Endothelial cell of umbilical vein (primary cell): ENCODE measurements at regions not wholly inside any gene's neighbourhood (a gene's known extent, or its start where the extent isn't known, plus 50 kb on each side); places are given as distances from the start of the nearest gene placed in this dataset.

Source experiments
- BruUV-seq: library from RNA; stranded (reverse); fragments of 400-500 nt; replicated peaks from 2 replicates; lab custom pipeline; 2021; lab: Mats Ljungman, UMichigan
- CTCF ChIA-PET: fragments of 300-600, 350-600 bp; sonication (Branson Sonifier 250); formaldehyde crosslinking; loops from one replicate; lab custom pipeline; 2021; ENCODE audit warnings: antibody characterized with exemption, inconsistent platforms; lab: Charles Lee
- POLR2A ChIA-PET: fragments of 300-600, 350-600 bp; sonication (Branson Sonifier 250); formaldehyde crosslinking; loops from one replicate; lab custom pipeline; 2021; ENCODE audit warnings: antibody characterized with exemption, inconsistent platforms; lab: Charles Lee
- DNase-seq: peaks from one replicate; pipeline ENCODE4 v3.0.0-alpha.2; 2011; ENCODE audit warnings: low read depth, low spot score
- FAIRE-seq: peaks from 2 replicates; lab custom pipeline; 2011; peaks lifted over from hg19 to GRCh38; lab: Jason Lieb, UNC
- H2AFZ ChIP-seq: 2 replicates; pipeline ENCODE4 v1.6.0; 2012; ENCODE audit warnings: low read depth, low read length, control low read depth, inconsistent platforms
- H3K27ac ChIP-seq: 2 replicates; pipeline ENCODE4 v1.5.1; 2011; ENCODE audit warnings: low read depth, mild to moderate bottlenecking, control low read depth, low read length, moderate library complexity; ENCODE audit not compliant: insufficient read depth
- H3K27me3 ChIP-seq, 2 experiments: 2 replicates each; pipeline versions ENCODE4 v1.6.0 to v1.6.1; 2011; ENCODE audit warnings: low read length in 2 of 2, mixed read lengths in 1 of 2; ENCODE audit not compliant: control insufficient read depth in 2 of 2, insufficient read depth in 2 of 2
- H3K36me3 ChIP-seq, 2 experiments: 2 replicates in 1 of 2; 3 replicates in 1 of 2; pipeline ENCODE4 v1.5.1; 2011; ENCODE audit warnings: low read length in 2 of 2, mild to moderate bottlenecking in 1 of 2, moderate library complexity in 1 of 2; ENCODE audit not compliant: control insufficient read depth in 2 of 2, insufficient read depth in 2 of 2; ENCODE audit errors: extremely low read depth in 1 of 2
- H3K4me1 ChIP-seq: 3 replicates; pipeline ENCODE4 v1.5.1; 2011; ENCODE audit warnings: mild to moderate bottlenecking, low read length; ENCODE audit not compliant: control insufficient read depth, insufficient read depth; ENCODE audit errors: extremely low read depth
- H3K4me2 ChIP-seq: 2 replicates; pipeline ENCODE4 v1.6.1; 2011; ENCODE audit warnings: low read length, control low read depth, mixed read lengths; ENCODE audit not compliant: insufficient read depth
- H3K4me3 ChIP-seq, 3 experiments: fragments of 200-600 bp in 1 of 3; sonication (generic), shearing (Covaris generic) in 1 of 3; replicated peaks in 1 of 3; 2 replicates each; pipeline ENCODE4 v1.5.1; 2011 to 2016; ENCODE audit warnings: control low read depth in 3 of 3, low read length in 3 of 3, mild to moderate bottlenecking in 2 of 3, inconsistent platforms in 1 of 3, low read depth in 1 of 3, moderate library complexity in 1 of 3; ENCODE audit not compliant: insufficient read depth in 1 of 3
- H3K79me2 ChIP-seq: 2 replicates; pipeline ENCODE4 v1.6.0; 2012; ENCODE audit warnings: low read length, inconsistent platforms; ENCODE audit not compliant: control insufficient read depth, insufficient read depth
- H3K9ac ChIP-seq: replicated peaks from 2 replicates; pipeline ENCODE3; 2011; ENCODE audit warnings: low read length, control low read depth; ENCODE audit not compliant: insufficient read depth; ENCODE audit errors: extremely low read depth
- H3K9me1 ChIP-seq: replicated peaks from 3 replicates; pipeline ENCODE4 v1.6.0; 2011; ENCODE audit warnings: mild to moderate bottlenecking, low read length; ENCODE audit not compliant: control insufficient read depth, insufficient read depth; ENCODE audit errors: extremely low read depth
- H3K9me3 ChIP-seq: replicated peaks from 2 replicates; pipeline ENCODE4 v1.5.1; 2012; ENCODE audit warnings: low read length, inconsistent platforms; ENCODE audit not compliant: control insufficient read depth, insufficient read depth
- H4K20me1 ChIP-seq: replicated peaks from 2 replicates; pipeline ENCODE3; 2011; ENCODE audit warnings: mild to moderate bottlenecking, low read length; ENCODE audit not compliant: control insufficient read depth, insufficient read depth; ENCODE audit errors: extremely low read depth
- CTCF ChIP-seq, 2 donors: IDR thresholded peaks; 1 replicate in 1 of 2; 2 replicates in 1 of 2; pipeline ENCODE4 v1.5.1; 2011; ENCODE audit warnings: low read length in 2 of 2, mild to moderate bottlenecking in 2 of 2, moderate library complexity in 2 of 2, control low read depth in 1 of 2, inconsistent platforms in 1 of 2, low read depth in 1 of 2; ENCODE audit not compliant: insufficient read depth in 1 of 2; ENCODE audit errors: extremely low read depth in 1 of 2
- EZH2 ChIP-seq: IDR thresholded peaks from 2 replicates; pipeline ENCODE4 v1.6.1; 2012; ENCODE audit warnings: borderline replicate concordance, low read depth, mild to moderate bottlenecking, moderate library complexity, low read length, inconsistent platforms; ENCODE audit not compliant: severe bottlenecking
- FOS ChIP-seq: IDR thresholded peaks from 2 replicates; pipeline ENCODE4 v1.6.1; 2011; ENCODE audit warnings: mild to moderate bottlenecking, low read length, moderate library complexity, borderline replicate concordance; ENCODE audit not compliant: insufficient read depth
- GATA2 ChIP-seq: IDR thresholded peaks from 2 replicates; pipeline ENCODE4 v1.7.0; 2011; ENCODE audit warnings: low read depth, mild to moderate bottlenecking, moderate library complexity, mixed read lengths, low read length; ENCODE audit not compliant: insufficient read length, insufficient read depth
- JUN ChIP-seq: IDR thresholded peaks from 2 replicates; pipeline ENCODE4 v1.6.1; 2011; ENCODE audit warnings: borderline replicate concordance, low read depth; ENCODE audit not compliant: insufficient read length, insufficient read depth
- MAX ChIP-seq: IDR thresholded peaks from 2 replicates; pipeline ENCODE4 v1.6.1; 2011; ENCODE audit not compliant: insufficient read depth, insufficient read length
- MYC ChIP-seq: IDR thresholded peaks from one replicate; pipeline ENCODE4 v1.6.1; 2011; ENCODE audit warnings: mild to moderate bottlenecking, low read depth, low read length
- POLR2A ChIP-seq: IDR thresholded peaks from 2 replicates; pipeline ENCODE4 v1.6.1; 2012; ENCODE audit warnings: low read depth, mild to moderate bottlenecking, control low read depth, low read length
- POLR2AphosphoS5 ChIP-seq: IDR thresholded peaks from 2 replicates; pipeline ENCODE4 v1.6.1; 2012; ENCODE audit warnings: low read depth, mild to moderate bottlenecking, control low read depth, low read length, moderate library complexity; ENCODE audit not compliant: insufficient read depth
- dilution Hi-C: fragments of 300-500 bp; cut with MboI; formaldehyde crosslinking; loops from one replicate; pipeline ENCODE4 v1.15.0; 2019; ENCODE audit warnings: low sequenced_read_pairs; ENCODE audit not compliant: extremely low pct_ligation_motif_present
- intact Hi-C: fragments of 100-400 bp; cut with micrococcal nuclease; formaldehyde crosslinking; loops from one replicate; pipeline ENCODE4 v1.10.0; 2022

DNA sequence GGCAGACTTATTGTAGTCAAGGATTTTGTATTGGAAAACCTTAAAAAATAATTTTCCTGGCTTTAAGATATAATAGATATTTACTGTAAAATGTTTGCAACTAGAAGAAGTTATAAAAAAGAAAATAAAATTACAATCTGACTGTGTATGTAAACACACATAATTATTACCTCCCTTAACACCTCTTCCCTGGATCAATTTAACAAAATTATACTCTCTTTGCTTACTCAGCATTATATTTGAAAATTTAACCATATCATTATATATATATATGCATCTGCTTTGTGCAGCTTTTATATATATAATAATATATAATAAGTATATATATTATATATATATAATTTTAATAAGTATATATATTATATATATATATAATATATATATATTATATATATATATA, 131.7 kb upstream of the FAM98A start:
- TF ChIP-seq POLR2A = no peak
- no peak for TF ChIP-seq GATA2
- TF ChIP-seq JUN = no peak
- TF ChIP-seq MYC = no peak
- TF ChIP-seq CTCF (IDR thresholded peaks at IDR 0.05; ENCODE audit: extremely low read depth in 1 of 2, insufficient read depth in 1 of 2, low read depth in 1 of 2, low read length in 2 of 2) = no peak
- TF ChIP-seq FOS = no peak
- no peak for TF ChIP-seq MAX
- no peak for TF ChIP-seq EZH2
- no peak for TF ChIP-seq POLR2AphosphoS5
- H3K4me2 ChIP-seq = no peak overlapping the region
- H2AFZ ChIP-seq = no peak overlapping the region
- H3K4me1 ChIP-seq = no peaks in the 10 kb centered on the region
- no peaks in the 10 kb centered on the region for H3K36me3 ChIP-seq
- ChIA-PET POLR2A (no interaction called here), CTCF (no interaction called here)
- intact Hi-C loops (no loop called here), dilution Hi-C loops (no loop called here)
- H4K20me1 ChIP-seq = no peaks in the 10 kb centered on the region
- H3K27ac ChIP-seq = no peak overlapping the region
- no peak for DNase-seq
- no peaks in the 10 kb centered on the region for H3K9me3 ChIP-seq
- BruUV-seq = no TSS peak
- no peak overlapping the region for H3K4me3 ChIP-seq
- no peak overlapping the region for H3K9ac ChIP-seq
- H3K27me3 ChIP-seq = no peaks in the 10 kb centered on the region
- no peaks in the 10 kb centered on the region for H3K9me1 ChIP-seq
- FAIRE-seq = no peak
- no peaks in the 10 kb centered on the region for H3K79me2 ChIP-seq
